IPS-NIHi7 (cell line): ENCODE measurements at regions not wholly inside any gene's neighbourhood (a gene's known extent, or its start where the extent isn't known, plus 50 kb on each side); places are given as distances from the start of the nearest gene placed in this dataset.
"Not testable (repeated sequence)": the region's sequence is repeated elsewhere in the genome, so short reads cannot be mapped to it uniquely, and the experiment has no call there.

Experiments
- DNase-seq: peaks from one replicate; pipeline ENCODE4 v3.0.0; 2012; ENCODE audit warnings: mixed read lengths; ENCODE audit errors: extremely low spot score

- DNase-seq = no peak
These were observed 80.2 kb upstream of the NFE2L3 start for GRCh38 chr7:26071622-26072456.

DNA sequence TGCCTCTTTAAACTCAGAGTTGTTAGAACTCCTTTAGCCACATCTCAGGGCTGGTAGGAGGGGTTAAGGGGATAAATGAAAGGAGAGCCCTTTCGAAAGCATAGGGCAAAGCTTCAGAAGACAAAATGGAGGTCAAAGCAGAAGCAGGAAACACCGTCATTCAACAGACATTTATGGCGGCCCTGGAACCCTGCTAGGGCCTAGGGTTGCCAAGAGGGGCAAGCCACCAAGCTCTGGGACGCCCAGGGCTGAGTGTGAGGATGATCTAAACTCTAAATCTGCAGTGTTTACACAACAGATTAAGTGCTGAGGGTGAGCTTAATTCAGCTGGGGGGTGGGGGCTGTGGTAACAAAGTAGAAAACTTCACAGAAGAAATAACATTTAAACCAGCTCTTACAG is 79.0 kb upstream of the NFE2L3 start:
- DNase-seq = peak; percentile 25

DNA sequence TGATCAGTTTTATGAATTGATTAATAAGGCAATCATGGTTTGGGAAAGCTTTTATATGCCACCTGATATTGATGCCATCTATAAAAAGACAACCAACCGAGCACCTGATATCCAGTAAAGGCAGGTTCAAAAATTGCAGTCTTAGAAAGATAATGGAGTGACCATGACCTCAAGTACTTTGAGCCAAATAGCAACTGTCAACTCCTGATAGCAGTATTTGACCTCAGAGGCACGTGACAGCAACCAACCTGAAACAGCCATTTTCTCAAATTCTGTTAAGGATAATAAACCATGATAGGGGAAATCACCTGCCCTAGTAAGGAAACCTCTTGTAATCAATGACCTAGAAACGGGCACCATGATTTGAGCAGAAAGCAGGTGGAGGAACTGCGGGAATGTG is 77.1 kb upstream of the NFE2L3 start:
- DNase-seq = no peak

DNA sequence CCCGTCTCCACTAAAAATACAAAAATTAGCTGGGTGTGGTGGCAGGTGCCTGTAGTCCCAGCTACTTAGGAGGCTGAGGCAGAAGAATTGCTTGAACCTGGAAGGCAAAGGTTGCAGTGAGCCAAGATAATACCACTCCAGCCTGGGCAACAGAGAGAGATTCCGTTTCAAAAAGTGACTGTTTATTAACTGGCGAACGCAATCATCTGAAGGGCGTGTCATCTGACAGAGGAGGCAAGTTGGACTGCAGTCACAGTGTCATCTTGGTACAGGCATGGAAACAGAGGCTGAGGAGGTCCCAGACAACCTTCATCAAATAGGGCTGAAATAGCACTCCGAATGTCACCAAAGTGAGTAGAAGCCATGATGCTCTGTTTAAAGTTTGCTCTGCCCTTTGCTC is 75.3 kb upstream of the NFE2L3 start:
- DNase-seq = no peak

DNA sequence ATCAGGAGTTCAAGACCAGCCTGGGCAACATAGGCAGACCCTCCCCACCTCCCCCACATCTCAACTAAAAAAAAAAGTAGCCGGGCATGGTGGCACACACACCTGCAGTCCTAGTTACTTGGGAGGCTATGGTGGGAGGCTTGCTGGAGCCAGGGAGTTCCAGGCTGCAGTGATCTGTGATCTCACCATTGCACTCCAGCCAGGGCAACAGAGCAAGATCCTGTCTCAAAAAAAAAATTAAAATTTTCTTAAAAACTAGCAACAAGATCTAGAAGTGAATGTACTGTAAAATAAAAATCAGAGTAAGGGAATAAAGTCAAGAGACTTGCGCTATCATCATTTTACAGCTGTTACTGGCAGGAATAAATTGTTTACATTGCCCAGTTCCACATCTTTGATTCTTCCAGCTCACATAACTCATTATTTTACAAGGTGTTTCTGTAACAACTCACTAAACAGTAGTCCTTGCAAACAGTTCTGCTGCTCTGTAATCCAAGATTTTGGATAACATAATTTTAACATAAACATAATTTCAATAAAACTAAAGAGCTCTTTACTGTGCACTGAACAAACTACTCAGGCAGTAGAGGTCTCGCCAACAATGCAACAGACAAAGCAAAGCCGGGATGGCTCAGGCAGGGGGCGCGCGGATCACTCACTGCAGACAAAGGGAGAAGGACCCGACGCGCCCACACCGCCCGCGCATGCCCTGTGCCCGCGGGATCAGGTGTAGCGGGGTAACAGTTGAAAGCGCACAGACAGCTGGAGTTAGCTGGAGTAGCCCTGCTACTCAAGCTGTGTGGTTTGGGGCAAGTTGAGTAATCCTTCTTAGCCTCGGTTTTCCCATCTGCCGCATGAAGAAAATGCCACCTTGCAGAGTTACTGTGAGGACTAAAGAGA is 73.3 kb upstream of the NFE2L3 start:
- peak; percentile 92 for DNase-seq

GRCh38 chr7:26081638-26082037 is 70.4 kb upstream of the NFE2L3 start:
- peak; percentile 41 for DNase-seq

- DNase-seq = no peak
These were observed 68.9 kb upstream of the NFE2L3 start for GRCh38 chr7:26083113-26083512.

GRCh38 chr7:26084418-26084817 is 67.6 kb upstream of the NFE2L3 start:
- no peak for DNase-seq

DNA sequence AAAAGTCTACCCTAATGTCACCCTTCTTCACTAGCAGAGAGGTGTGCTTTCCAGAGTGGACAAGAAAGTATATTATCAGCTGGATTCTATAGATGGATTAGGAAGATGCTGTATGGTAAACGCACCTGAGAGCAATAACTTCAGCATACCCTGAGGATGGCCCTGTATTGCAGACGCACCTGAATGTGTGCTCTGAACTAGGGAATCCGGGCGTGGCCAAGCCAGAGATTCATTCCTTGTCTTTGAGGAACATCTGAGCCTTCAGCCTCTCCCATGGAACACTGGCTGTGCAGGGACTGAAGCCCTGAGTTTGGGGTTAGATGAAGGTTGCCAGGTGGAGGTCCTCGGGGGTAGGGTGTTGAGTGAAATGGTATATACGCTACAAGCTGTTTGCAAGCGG is 66.2 kb upstream of the NFE2L3 start:
- DNase-seq = no peak

DNA sequence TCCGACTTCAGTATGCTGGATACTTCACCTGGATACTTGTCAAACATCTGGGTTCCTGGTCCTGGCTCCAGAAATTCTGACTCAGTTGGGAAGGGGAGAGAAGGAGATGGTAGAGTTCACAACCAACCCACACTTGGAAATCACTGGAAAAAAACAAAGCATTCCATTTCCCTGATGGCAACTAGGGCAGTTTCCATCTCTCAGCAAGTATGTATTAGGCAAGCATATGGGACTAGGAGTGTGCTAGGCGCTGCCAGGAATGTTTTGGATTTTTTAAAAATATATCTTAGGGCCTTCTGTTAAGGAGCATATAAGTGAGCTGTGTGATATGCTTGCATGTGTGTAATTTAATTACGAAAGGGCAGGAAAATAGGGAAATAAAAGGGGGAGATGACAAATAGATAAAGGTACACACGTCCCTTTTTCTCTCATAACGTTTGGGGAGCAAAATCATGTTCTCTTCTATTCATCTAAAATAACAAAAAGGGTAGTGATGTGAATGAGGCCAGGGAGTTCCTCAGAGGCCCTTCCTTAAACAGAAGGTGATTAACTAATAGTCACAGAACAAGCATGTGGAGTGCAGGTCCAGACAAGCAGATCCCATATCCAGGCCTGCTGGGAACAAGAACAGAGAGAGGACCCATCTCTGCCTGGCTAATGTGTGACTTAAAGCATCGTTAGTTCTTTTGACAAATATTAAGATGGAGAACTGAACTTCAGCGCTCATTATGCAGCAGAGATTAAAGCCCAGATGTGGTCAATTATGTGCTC is 64.5 kb upstream of the NFE2L3 start:
- DNase-seq = no peak

- DNase-seq = not testable (repeated sequence)
These were observed 62.5 kb upstream of the NFE2L3 start for GRCh38 chr7:26089469-26089868.

DNA sequence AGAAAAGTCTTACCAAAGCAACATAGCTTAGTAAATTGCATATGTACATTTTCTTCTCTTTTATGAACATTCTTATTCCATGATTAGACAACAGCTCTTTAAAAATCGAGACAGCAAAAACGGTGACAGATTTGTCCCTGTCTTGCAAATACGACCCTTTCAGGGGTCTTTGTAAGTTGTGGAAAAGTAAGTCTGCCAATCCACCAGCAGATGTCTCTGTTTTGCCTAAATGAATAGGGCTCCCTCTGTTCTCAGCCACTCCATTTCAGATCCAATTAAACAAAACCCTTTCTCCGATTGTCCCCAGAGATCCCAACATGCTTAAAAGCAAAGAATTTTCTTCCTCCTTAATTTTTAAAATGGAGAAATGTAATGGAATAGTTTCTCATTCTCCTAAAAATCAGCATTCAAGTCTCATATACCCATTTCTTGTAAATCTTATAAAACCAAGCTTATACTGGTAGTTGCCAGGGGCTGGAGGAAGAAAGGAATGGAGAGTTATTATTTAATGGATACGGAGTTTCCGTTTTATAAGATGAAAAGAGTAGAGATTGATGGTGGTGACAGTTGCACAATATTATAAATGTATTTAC is 61.0 kb upstream of the NFE2L3 start:
- peak; percentile 77 for DNase-seq

- peak; percentile 42 for DNase-seq
These were observed 60.1 kb upstream of the NFE2L3 start for GRCh38 chr7:26091933-26092332.

- no peak for DNase-seq
These were observed 59.0 kb upstream of the NFE2L3 start for GRCh38 chr7:26093023-26093422.

DNA sequence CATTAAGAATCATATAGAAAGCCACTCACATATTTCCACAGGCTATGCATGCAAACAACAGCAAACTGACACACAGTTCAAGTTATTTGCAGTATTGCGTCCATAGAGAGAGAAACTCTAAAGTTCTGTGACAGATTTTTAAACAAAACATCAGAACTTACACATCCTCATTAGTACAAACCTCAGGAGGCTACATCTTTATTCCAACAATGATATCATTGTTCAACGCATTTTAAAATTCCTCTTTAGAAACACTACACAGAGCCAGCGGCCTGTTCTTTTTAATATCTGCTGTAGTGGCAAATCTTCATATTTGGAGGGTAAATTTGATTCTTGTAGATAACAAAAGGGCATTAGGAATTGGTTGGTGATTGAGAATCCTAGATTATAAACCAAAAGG is 55.9 kb upstream of the NFE2L3 start:
- no peak for DNase-seq

DNA sequence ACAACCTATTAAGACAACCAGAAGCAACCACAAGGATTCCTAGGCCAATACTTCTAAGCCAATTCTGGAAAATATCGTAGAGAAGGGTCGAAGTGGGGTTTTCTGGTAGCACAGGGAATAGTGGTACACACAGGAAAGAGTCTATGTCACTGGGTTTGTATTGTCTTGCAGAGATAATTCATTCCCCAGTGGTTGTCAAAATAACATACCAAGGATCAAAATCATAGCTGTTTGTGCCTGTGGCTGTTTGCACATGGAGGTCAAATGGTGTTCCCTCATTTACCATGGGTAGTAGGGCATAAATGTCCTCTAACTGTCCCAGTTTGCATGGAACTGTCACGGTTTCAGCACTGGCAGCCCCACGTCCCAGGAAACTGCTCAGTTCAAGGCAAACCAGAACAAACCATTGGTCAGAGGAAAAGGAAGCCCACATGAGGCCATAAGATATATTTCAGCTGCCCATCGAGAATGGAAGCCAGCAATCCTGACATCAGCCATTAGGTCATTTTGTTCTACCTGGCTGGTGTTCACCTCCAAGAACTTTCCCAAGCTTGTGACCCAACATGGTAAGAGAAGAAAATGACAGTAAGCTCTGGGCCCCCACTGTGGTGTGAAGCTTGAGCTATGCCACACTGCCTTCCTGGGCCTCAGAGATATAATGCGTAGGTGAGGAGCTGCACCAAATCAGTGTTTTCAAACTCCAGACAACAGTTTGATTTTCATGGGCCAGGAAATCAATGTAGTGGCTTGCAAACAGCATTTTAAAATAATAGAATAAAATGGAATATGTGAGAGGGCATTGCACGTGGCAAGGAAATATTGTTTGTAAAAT is 53.9 kb upstream of the NFE2L3 start:
- no peak for DNase-seq

GRCh38 chr7:26099236-26099635 is 52.8 kb upstream of the NFE2L3 start:
- DNase-seq = no peak

GRCh38 chr7:26100406-26101339 is 51.3 kb upstream of the NFE2L3 start:
- DNase-seq = no peak

GRCh38 chr7:26101361-26102151 is 50.4 kb upstream of the NFE2L3 start:
- DNase-seq = no peak
